H1 (cell line): ENCODE measurements at regions not wholly inside any gene's neighbourhood (a gene's known extent, or its start where the extent isn't known, plus 50 kb on each side); places are given as distances from the start of the nearest gene placed in this dataset.

Source experiments
- CREB1 ChIP-seq: IDR thresholded peaks from 2 replicates; pipeline ENCODE4 v1.6.1; 2012; ENCODE audit warnings: inconsistent platforms
- CTCF ChIP-seq, 3 experiments: IDR thresholded peaks; 1 replicate in 2 of 3; 2 replicates in 1 of 3; pipeline versions ENCODE4 v1.5.1 to v1.6.1; 2011; ENCODE audit warnings: low read length in 3 of 3, mild to moderate bottlenecking in 3 of 3, inconsistent platforms in 2 of 3, low read depth in 1 of 3, moderate library complexity in 1 of 3; ENCODE audit not compliant: insufficient read depth in 1 of 3; ENCODE audit errors: control extremely low read depth in 1 of 3
- RFX5 ChIP-seq: IDR thresholded peaks from 2 replicates; pipeline ENCODE4 v1.6.1; 2011; ENCODE audit warnings: low read depth, low read length, improper control_type of control experiment, borderline replicate concordance
- SIRT6 ChIP-seq: IDR thresholded peaks from one replicate; pipeline ENCODE4 v1.7.1; 2012; ENCODE audit warnings: low read length, inconsistent platforms
- TAF1 ChIP-seq: IDR thresholded peaks from 2 replicates; pipeline ENCODE4 v1.6.1; 2011; ENCODE audit warnings: mild to moderate bottlenecking, low read depth, low read length

- TF ChIP-seq CTCF (IDR thresholded peaks at IDR 0.05; ENCODE audit: control extremely low read depth in 1 of 3, insufficient read depth in 1 of 3, low read depth in 1 of 3, low read length in 3 of 3) (no peak), CREB1 (no peak), SIRT6 (no peak), RFX5 (no peak), TAF1 (no peak)
These were observed 154.3 kb downstream of the RMST start for GRCh38 chr12:97616946-97617345.
